ENCODE measurements at regions not wholly inside any gene's neighbourhood (a gene's known extent, or its start where the extent isn't known, plus 50 kb on each side); places are given as distances from the start of the nearest gene placed in this dataset.

GRCh38 chr9:106798016-106798799 is 64.8 kb upstream of the ZNF462 start (continued):
- no peak for TF ChIP-seq RAD21 (IDR thresholded peaks at IDR 0.05 in 1 of 2, conservative IDR thresholded peaks at IDR 0.05 in 1 of 2; ENCODE audit: low read depth in 2 of 2, low read length in 2 of 2)
- TF ChIP-seq E2F6 (IDR thresholded peaks at IDR 0.05), result no peak
- TF ChIP-seq TAF7 (optimal IDR thresholded peaks at IDR 0.05; ENCODE audit: borderline replicate concordance, low read depth, low read length), result no peak
- no peak for TF ChIP-seq YY1 (IDR thresholded peaks at IDR 0.05; ENCODE audit: low read depth, low read length)

Measured in H1 (cell line).